GM18907 (cell line): ENCODE measurements at regions not wholly inside any gene's neighbourhood (a gene's known extent, or its start where the extent isn't known, plus 50 kb on each side); places are given as distances from the start of the nearest gene placed in this dataset.

Experiments used
- ATAC-seq: cut with Tn5 transposase; IDR thresholded peaks from one replicate; pipeline ENCODE4 v1.9.1; 2021; ENCODE audit warnings: mild to moderate bottlenecking, moderate library complexity; ENCODE audit not compliant: unreplicated experiment

DNA sequence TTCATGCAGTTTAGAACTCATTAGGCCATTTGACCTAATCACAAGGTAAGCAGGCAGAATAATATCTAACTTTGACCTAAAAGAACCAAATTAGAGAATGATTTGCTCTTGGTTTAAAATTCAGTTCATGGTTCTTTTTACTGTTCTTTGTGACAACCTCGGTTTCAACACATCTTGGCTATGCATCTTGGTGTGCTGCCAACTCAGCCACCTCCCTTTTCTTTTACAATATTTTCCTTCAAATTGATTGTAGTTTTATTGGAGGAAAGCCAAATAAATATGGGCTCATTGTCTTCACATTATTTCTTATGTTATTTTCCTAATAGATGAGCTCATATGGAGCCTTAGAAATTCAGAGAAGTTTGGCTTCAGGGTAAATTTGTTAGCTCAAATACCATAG lies 338.3 kb downstream of the SIPA1L2 start:
- no peak for ATAC-seq

- no peak for ATAC-seq
These were observed 338.7 kb downstream of the SIPA1L2 start for GRCh38 chr1:232291261-232291660.

- no peak for ATAC-seq
These were observed 339.4 kb downstream of the SIPA1L2 start for GRCh38 chr1:232290570-232290969.

DNA sequence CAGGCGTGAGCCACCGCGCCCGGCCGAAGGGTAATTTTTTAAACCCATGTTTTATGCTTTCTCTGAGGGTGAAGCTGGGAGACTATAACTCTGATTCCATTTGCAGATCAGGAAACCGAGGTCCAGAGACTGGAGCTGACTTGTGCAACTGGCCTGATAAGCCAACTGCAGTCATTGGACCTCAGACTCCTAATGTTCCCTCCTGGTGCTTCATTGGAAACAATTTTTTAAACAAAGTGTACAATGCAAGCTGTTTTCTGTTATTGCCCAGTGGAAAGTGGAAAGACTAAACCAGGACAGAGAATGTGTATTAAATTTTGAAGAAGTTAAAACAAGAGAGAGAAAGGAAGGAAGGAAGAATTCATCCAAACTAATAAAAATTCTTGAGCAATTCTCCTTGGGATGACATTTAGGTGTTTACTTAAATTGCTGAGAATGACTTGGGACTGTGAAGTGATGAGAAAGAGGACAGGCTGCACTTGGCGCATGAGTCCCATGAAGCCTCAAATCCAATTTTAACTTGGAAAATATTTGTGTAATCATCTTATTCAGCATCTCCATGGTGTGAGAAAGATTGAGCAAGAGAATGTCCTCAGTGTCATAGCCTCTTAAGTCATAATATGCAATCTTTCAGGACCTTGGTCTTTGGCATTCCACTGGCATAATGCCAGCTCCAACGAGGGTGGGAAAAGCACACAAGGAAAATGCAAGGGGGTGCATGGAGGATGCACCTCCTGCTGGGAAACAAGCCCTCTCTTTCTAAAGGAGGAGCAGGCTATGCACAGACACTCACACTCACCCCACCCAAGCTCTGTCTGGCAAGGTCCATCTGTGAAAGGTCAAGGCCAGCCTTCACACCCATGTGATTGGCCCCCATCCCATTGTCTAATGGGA lies 342.0 kb downstream of the SIPA1L2 start:
- no peak for ATAC-seq

GRCh38 chr1:232285138-232285537 lies 344.8 kb downstream of the SIPA1L2 start:
- ATAC-seq: no peak

DNA sequence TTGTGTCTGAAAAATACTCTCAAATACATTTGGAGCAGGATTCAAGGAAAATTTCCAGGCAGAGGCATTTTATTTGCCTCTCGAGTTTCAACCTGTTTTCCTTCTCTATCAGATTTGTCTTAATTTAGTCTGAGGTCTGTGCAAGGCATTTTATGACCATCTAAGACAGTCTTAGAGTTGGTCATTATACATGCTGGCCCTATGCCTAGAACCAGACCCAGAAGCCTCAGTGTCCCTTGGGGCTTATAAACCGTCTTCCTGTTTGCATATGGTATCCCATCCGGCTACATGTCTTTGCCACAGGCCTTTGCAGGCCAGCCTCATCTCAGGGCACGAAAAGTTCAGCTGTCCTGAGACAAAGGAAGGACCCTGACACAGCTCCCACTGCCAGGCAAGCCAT lies 346.1 kb downstream of the SIPA1L2 start:
- ATAC-seq: no peak

GRCh38 chr1:232282498-232282897 lies 347.4 kb downstream of the SIPA1L2 start:
- ATAC-seq: no peak

GRCh38 chr1:232280910-232281309 lies 349.0 kb downstream of the SIPA1L2 start:
- ATAC-seq: no peak

DNA sequence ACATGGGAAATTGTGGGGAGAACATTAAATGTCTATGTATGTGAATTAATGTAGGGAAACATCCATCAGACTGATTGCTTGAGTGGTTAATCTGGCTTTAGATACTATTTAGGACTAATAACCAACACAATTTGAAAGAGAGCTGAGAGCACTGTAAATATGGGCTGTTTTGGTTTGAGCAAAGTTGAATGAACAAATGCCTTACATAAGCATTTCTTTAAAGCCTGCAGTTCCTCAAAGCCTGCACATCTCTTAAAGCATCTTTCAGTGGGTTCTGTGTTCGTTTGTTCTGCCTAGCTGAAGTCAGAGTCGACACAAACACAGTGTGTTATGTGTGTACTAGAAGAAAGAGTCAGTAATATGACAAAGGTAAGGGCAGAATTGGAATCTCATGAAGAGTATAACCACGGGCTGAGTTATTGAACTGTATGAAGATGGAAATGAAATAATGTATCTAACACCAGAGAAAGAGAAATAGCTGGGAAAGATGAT lies 350.0 kb downstream of the SIPA1L2 start:
- no peak for ATAC-seq

DNA sequence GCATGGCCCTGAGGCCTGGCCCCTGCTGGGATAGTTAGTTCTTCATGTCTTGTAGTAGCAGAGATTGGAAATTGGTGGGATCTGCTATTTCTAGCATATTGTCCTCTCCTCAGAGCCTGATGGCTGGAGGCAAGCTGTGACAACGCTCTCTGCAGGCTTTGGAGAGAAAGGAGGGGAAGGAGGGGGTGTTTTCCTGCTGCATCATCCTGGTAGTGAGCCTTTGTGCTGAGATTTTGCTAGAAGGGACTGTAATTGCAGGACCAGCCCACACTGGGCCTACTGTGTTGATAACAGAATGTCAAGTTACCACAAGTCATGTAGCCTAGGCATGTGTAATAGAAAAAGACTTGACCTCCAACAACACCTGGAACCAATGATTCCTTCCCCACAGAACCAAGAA lies 351.0 kb downstream of the SIPA1L2 start:
- no peak for ATAC-seq

GRCh38 chr1:232276651-232277050 lies 353.3 kb downstream of the SIPA1L2 start:
- ATAC-seq: no peak

DNA sequence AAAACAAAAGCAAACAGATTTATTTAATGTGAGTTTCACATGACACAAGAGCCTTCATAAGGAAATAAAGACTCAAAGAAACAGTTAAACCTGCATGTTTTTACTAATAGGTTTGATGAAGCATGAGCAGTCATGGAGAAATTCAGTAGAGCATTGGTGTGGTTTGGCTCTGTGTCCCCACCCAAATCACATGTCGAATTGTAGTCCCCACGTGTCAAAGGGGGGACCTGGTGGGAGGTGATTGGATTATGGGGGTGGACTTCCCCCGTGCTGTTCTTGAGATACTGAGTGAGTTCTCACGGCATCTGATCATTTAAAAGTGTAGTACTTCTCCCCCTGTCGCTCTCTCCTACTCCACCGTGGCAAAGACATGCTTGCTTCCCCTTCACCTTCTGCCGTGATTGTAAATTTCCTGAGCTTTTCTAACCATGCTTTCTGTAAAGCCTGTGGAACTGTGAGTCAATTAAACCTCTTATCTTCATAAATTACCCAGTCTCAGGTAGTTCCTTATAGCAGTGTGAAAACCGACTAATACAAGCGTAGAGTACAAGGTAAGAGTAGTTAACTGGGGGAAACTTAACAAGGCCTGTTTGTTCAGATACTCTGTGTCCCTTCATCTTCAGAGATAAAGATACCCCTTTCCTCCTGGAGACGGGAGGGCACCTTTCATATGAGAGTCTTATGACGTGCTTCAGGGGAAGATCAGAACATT lies 354.8 kb downstream of the SIPA1L2 start:
- no peak for ATAC-seq

GRCh38 chr1:232274236-232274855 lies 355.6 kb downstream of the SIPA1L2 start:
- ATAC-seq: no peak

DNA sequence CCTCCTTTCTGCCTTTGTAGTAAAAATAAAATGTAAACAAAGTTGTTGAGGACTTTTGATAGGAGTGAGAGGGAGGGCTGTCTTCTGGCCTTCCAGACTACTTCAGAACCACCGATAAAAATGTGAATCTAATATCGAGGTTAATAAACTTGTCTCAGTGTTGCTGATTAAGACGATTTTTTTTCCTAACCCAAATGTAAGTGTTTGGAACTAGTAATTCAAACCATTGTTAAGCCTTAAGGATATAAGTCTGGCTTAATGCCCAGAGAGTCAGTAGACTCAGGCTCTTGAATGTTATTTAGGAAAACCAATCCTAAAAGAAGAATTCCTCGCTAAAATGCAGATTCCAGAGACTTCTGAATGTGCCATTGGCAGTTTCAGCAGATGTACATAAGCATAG lies 356.9 kb downstream of the SIPA1L2 start:
- ATAC-seq: no peak

DNA sequence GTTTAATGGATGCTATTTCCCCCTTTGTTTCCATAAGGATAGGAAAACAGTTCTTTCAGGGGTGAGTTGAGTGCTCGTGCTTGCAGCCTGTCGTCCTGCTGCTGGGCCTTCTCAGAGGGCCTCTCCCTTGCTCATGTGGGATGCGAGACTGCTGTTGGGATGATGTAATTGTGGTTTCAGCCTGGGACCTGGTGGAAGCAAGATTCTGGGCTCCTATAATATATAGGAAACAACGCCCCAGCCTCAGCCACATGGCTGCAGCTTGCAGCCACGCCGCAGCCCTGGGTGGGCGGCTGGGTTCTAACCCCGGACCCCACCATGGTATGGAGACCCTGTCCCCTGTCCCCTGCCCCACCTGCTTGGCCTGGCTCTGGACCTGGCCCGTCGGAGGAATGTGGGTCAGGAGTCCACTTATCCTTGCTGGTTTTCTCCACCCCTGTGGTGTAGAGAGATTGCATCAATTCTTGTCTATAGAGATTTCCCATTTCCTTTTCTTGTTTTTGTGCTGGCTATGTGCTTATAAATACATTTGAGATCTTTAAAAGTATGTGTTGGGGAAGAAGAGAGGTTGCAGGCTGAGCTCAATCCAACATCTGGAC lies 357.8 kb downstream of the SIPA1L2 start:
- ATAC-seq: no peak

GRCh38 chr1:232271299-232271698 lies 358.6 kb downstream of the SIPA1L2 start:
- ATAC-seq: no peak

DNA sequence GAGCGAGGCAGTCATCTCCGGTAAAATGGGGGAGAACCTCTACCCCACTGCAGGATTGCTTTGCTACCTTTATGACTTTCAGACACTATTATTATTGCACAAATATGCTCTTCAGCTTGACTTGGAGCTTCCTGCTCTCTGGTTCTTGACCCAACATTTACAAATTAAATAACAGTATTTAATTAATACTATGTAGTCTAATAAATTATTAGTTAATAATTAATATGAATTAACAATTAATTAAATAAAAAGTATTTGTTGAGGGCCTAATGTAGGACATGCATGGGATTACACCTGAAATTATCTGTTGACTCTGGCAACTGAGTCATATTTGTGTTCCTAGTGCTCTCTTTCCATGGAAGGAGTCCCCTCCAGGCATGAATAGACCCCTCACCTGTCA lies 359.9 kb downstream of the SIPA1L2 start:
- no peak for ATAC-seq

- ATAC-seq: no peak
These were observed 361.9 kb downstream of the SIPA1L2 start for GRCh38 chr1:232267837-232268598.

GRCh38 chr1:232267092-232267836 lies 362.7 kb downstream of the SIPA1L2 start:
- ATAC-seq: no peak

DNA sequence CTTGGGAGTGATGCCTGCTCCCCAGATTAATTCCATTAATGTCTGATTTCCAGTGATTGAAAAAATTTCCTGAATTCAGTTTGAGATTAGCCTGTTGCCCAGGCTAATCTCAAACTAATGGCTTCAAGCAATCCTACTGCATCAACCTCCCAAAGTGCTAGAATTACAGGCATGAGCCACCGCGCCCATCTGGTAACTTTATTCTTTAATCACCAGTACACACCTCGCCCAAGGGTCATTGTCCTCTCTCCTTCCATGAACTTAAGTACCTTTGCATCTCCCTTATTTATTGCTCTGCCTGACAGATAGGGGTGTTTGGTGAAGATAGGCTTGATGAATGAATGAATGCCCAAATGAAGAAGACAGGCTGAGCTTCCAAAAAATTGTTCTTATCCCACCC lies 366.5 kb downstream of the SIPA1L2 start:
- ATAC-seq: no peak
